GM12864 (cell line): ENCODE measurements at regions not wholly inside any gene's neighbourhood (a gene's known extent, or its start where the extent isn't known, plus 50 kb on each side); places are given as distances from the start of the nearest gene placed in this dataset.

ENCODE experiments used
- DNase-seq: peaks from one replicate; pipeline ENCODE4 v3.0.0-alpha.2; 2011; ENCODE audit warnings: low read depth
- H3K4me3 ChIP-seq: 2 replicates; pipeline ENCODE4 v1.5.1; 2011; ENCODE audit warnings: mild to moderate bottlenecking, low read depth, low read length, control low read depth
- CTCF ChIP-seq: IDR thresholded peaks from 2 replicates; pipeline ENCODE4 v1.5.1; 2011; ENCODE audit warnings: low read depth, mild to moderate bottlenecking, moderate library complexity, low read length, control low read depth, inconsistent platforms; ENCODE audit errors: missing control alignments

DNA sequence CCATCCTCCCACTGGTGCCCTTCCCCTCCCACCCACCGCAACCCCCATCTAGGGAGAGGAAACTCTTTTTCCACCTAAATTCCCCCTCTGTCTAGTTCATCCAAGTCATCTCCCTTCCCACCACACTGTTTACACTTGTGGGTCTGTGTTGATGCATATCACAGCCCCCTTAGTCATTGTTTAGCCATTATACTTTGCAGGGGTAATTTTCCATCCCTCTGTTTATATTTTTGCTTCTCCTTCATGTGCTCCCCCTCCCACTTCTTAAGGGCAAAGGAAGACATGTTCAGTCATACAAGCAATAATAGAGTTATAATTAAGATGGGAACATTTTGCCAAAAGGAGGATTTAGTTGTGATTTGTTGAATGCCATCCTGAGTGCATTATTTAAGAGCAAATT, 187.8 kb upstream of the TNP1 start:
- no peak for DNase-seq
- H3K4me3 ChIP-seq, result no peak overlapping the region
- no peak for TF ChIP-seq CTCF

- no peak overlapping the region for H3K4me3 ChIP-seq
- no peak for TF ChIP-seq CTCF
Observed at GRCh38 chr2:217047209-217047608, 187.3 kb upstream of the TNP1 start.

DNA sequence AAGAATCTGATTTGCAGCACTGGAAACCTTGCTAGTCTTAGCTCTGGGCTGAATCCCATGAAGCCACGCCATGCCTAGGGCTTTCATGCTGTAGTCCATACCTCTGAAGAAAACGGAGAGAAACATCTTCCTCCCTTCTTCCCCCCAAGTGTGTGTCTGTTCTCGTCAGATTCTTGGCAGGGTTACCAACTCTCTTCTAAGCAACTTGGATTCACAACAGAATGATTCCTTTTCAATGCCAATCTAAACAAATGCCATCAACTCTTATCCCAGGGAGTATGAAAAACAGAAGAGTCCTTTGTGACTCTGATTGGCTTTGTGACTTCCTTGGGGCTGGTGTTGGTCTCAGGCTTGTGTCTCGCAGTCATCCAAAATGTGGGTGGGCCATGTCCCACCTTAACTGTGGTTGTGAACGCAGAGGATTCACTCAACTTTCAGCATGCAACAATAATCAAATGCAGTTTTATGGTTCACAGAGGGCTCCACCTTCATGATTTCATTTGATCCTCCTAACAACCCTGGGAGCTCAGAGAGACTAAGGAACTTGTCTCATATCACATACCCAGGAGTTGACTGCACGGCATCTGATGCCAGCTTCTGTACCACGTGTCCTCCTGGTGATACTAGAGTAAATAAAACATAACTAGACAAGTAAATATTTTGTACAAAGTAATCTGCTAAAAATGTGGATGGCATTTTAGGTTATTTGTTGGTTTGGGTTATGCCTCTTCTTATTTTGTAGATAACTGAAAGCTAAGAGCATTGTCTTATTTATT, 186.0 kb upstream of the TNP1 start:
- TF ChIP-seq CTCF, result no peak

More at GRCh38 chr2:217047209-217047608, 187.3 kb upstream of the TNP1 start:
- DNase-seq, result no peak

GRCh38 chr2:217040099-217040498, 180.2 kb upstream of the TNP1 start:
- no peak for DNase-seq
- no peak for TF ChIP-seq CTCF
- H3K4me3 ChIP-seq, result no peak overlapping the region

More for the DNA sequence above, 186.0 kb upstream of the TNP1 start:
- H3K4me3 ChIP-seq, result no peak overlapping the region
- DNase-seq, result no peak

- H3K4me3 ChIP-seq, result no peak overlapping the region
- TF ChIP-seq CTCF, result no peak
- no peak for DNase-seq
Observed at GRCh38 chr2:217038001-217038400, 178.1 kb upstream of the TNP1 start.

DNA sequence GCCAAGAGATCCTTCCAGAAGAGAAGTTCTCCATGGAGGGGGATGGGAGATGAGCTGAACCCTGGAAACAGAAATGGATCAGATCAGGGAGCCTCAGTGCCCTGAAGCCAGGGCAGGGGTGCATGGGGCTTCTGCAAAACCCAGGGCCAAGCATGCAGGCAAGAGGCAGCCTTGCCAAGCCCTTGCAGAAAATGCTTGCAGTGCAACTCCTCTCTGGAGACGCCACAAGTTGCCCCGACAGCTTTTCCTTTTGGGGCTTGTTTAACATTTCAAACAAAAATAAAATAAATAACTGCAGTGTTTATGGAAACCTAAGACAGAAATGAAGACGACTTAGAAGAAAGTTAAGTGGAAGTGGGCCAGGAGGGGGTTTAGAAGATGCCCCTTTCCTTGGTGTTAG, 177.5 kb upstream of the TNP1 start:
- TF ChIP-seq CTCF, result no peak
- H3K4me3 ChIP-seq, result no peak overlapping the region
- no peak for DNase-seq

- TF ChIP-seq CTCF, result no peak
- DNase-seq, result no peak
- no peak overlapping the region for H3K4me3 ChIP-seq
Observed at GRCh38 chr2:217035967-217036366, 176.1 kb upstream of the TNP1 start.
